Left forelimb (tissue), 1 donor: ENCODE measurements at regions not wholly inside any gene's neighbourhood (a gene's known extent, or its start where the extent isn't known, plus 50 kb on each side); places are given as distances from the start of the nearest gene placed in this dataset.
"Not testable (repeated sequence)": the region's sequence is repeated elsewhere in the genome, so short reads cannot be mapped to it uniquely, and the experiment has no call there.

Experiments
- DNase-seq: peaks from one replicate; pipeline ENCODE4 v3.0.0-alpha.2; 2018; ENCODE audit warnings: low spot score

GRCh38 chr7:51446785-51447184 lies 130.2 kb upstream of the COBL start:
- no peak for DNase-seq

GRCh38 chr7:51446356-51446755 lies 129.7 kb upstream of the COBL start:
- no peak for DNase-seq

- DNase-seq = no peak
These were observed 128.3 kb upstream of the COBL start for GRCh38 chr7:51444936-51445335.

GRCh38 chr7:51430480-51431086 lies 114.0 kb upstream of the COBL start:
- DNase-seq = no peak

GRCh38 chr7:51428217-51428887 lies 111.7 kb upstream of the COBL start:
- DNase-seq = no peak

- no peak for DNase-seq
These were observed 109.6 kb upstream of the COBL start for GRCh38 chr7:51426163-51426562.

- DNase-seq = not testable (repeated sequence)
These were observed 93.3 kb upstream of the COBL start for GRCh38 chr7:51409934-51410333.

- not testable (repeated sequence) for DNase-seq
These were observed 81.0 kb upstream of the COBL start for GRCh38 chr7:51397608-51398007.

GRCh38 chr7:51393003-51393402 lies 76.4 kb upstream of the COBL start:
- not testable (repeated sequence) for DNase-seq

GRCh38 chr7:51389952-51390351 lies 73.3 kb upstream of the COBL start:
- not testable (repeated sequence) for DNase-seq

- DNase-seq = not testable (repeated sequence)
These were observed 72.7 kb upstream of the COBL start for GRCh38 chr7:51389216-51389812.

GRCh38 chr7:51388241-51388640 lies 71.6 kb upstream of the COBL start:
- DNase-seq = not testable (repeated sequence)

- DNase-seq = not testable (repeated sequence)
These were observed 70.4 kb upstream of the COBL start for GRCh38 chr7:51386806-51387568.

GRCh38 chr7:51386184-51386583 lies 69.6 kb upstream of the COBL start:
- DNase-seq = not testable (repeated sequence)

GRCh38 chr7:51382243-51382642 lies 65.6 kb upstream of the COBL start:
- DNase-seq = not testable (repeated sequence)

GRCh38 chr7:51376420-51377092 lies 59.9 kb upstream of the COBL start:
- DNase-seq = no peak

GRCh38 chr7:51374936-51375335 lies 58.3 kb upstream of the COBL start:
- DNase-seq = no peak

- not testable (repeated sequence) for DNase-seq
These were observed 57.0 kb upstream of the COBL start for GRCh38 chr7:51373607-51374006.

- DNase-seq = no peak
These were observed 53.1 kb upstream of the COBL start for GRCh38 chr7:51369746-51370145.

- not testable (repeated sequence) for DNase-seq
These were observed 52.6 kb upstream of the COBL start for GRCh38 chr7:51369228-51369627.

GRCh38 chr7:51368334-51368733 lies 51.7 kb upstream of the COBL start:
- no peak for DNase-seq

- no peak for DNase-seq
These were observed 51.0 kb upstream of the COBL start for GRCh38 chr7:51367614-51367968.
